ENCODE measurements at regions not wholly inside any gene's neighbourhood (a gene's known extent, or its start where the extent isn't known, plus 50 kb on each side); places are given as distances from the start of the nearest gene placed in this dataset.

- ATAC-seq: no peak
- Mint-ChIP-seq H3K4me1 (peaks cover 0 to 1% (median 0%) of the 10 kb centered on the region in 4 donors), H3K9me3 (no peaks in the 10 kb centered on the region), H3K27me3 (peaks cover 0 to 41% (median 17%) of the 10 kb centered on the region in 5 donors), H3K36me3 (no peaks in the 10 kb centered on the region), H3K27ac (no peak overlapping the region), H3K4me3 (no peak overlapping the region)
- DNase-seq: no peak
- POLR2A ChIA-PET: no interaction called here
Observed at GRCh38 chr5:135092476-135092875, 58.4 kb upstream of the PITX1 start.

DNA sequence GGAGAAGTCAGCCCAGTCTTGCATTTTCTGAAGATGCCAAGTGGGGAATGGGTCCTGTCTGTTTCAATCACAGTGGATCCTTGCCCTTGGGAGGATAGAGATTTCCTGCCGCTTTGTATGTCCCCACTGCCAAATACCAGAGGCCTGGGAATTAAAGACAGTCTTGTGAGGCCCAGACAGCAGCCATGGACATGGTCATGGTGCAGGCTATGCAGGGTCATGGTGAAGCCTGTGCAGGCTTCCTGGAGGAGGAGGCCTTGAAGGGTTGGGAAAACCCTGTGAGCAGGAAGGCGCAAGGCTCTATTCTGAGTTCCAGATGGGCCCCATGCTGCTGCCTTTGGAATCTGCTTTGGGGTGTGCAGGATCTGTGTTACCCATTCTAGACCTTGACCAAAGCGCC, 57.3 kb upstream of the PITX1 start:
- no peak overlapping the region for H3K27ac Mint-ChIP-seq
- DNase-seq (no peak), ATAC-seq (no peak)
- no peaks in the 10 kb centered on the region for H3K9me3 Mint-ChIP-seq
- no peak overlapping the region for H3K4me3 Mint-ChIP-seq
- peaks cover 0 to 1% (median 0%) of the 10 kb centered on the region in 4 donors for H3K4me1 Mint-ChIP-seq
- peaks cover 4 to 42% (median 22%) of the 10 kb centered on the region in 5 donors for H3K27me3 Mint-ChIP-seq
- POLR2A ChIA-PET: no interaction called here
- H3K36me3 Mint-ChIP-seq: no peaks in the 10 kb centered on the region

DNA sequence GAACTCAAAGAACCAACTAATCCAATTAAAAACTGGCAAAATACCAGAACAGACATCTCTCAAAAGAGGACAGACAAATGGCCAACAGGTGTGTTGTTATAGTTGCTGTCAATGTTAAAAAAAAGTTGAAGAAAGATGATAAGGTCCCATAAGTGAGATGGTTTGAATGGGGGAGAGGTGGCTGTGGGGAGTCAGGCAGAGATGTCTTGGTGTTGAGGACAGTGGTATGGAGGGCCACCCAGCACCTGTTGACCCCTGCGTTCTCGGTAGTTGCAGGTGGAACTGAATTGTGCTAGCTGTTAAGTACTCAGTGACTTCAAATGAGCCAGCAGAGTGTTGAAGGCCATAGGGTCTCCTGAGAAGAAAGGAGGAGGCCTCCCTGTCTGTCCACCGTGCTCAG, 55.9 kb upstream of the PITX1 start:
- ATAC-seq: no peak
- Mint-ChIP-seq H3K4me1 (peaks cover 0 to 1% (median 0%) of the 10 kb centered on the region in 4 donors), H3K4me3 (no peak overlapping the region), H3K27ac (no peak overlapping the region), H3K36me3 (no peaks in the 10 kb centered on the region), H3K9me3 (no peaks in the 10 kb centered on the region), H3K27me3 (peaks cover 4 to 36% (median 18%) of the 10 kb centered on the region in 5 donors)
- DNase-seq: no peak
- POLR2A ChIA-PET: no interaction called here

DNA sequence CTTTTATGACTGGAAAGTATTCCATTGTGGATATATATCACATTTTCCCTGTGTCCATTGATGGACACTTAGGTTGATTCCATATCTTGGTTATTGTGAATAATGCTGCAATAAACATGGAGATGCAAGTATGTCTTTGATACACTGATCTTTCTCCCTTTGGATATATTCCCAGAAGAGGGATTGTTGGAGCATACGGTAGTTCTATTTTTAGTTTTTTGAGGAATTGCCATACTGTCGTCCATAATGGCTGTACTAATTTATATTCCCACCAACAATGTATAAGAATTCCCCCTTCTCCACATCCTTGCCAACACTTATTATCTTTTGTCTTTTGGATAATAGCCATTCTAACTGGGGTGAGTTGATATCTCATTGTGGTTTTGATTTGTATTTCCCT, 54.9 kb upstream of the PITX1 start:
- H3K4me1 Mint-ChIP-seq: no peaks in the 10 kb centered on the region
- peaks cover 0 to 4% (median 0%) of the 10 kb centered on the region in 3 donors for H3K36me3 Mint-ChIP-seq
- no peak overlapping the region for H3K4me3 Mint-ChIP-seq
- H3K27me3 Mint-ChIP-seq: peaks cover 9 to 43% (median 24%) of the 10 kb centered on the region in 5 donors
- ATAC-seq (no peak), DNase-seq (no peak)
- POLR2A ChIA-PET: no interaction called here
- peaks cover 0 to 4% (median 0%) of the 10 kb centered on the region in 9 donors for H3K9me3 Mint-ChIP-seq
- H3K27ac Mint-ChIP-seq: no peak overlapping the region

DNA sequence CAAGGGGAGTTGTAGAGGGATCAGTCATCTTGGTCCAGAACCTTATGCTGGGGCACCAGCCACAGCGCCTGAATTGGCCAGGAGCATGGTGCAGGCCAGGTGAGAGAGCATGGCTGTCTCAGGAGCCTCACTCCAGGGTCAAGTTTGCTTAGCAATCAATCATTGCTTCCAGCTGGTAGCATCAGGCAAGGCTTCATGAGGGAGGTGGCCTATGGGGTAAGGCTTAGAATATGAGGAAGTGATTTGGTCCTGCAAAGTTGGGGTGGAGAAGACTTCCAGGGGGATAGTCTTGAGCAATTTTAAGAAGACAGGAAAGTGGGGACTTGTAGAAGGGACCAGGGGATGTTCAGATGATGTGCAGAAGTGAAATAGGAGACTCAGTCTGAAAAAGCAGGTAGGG, 53.9 kb upstream of the PITX1 start:
- Mint-ChIP-seq H3K36me3 (peaks cover 0 to 8% (median 0%) of the 10 kb centered on the region in 3 donors), H3K27ac (no peak overlapping the region), H3K4me1 (no peaks in the 10 kb centered on the region), H3K27me3 (peaks cover 9 to 46% (median 24%) of the 10 kb centered on the region in 5 donors), H3K4me3 (no peak overlapping the region), H3K9me3 (peaks cover 0 to 10% (median 2%) of the 10 kb centered on the region in 9 donors)
- DNase-seq (no peak), ATAC-seq (no peak)
- POLR2A ChIA-PET: no interaction called here

GRCh38 chr5:135085936-135086725, 52.1 kb upstream of the PITX1 start:
- POLR2A ChIA-PET: no interaction called here
- Mint-ChIP-seq H3K27me3 (peaks cover 9 to 46% (median 24%) of the 10 kb centered on the region in 5 donors), H3K9me3 (peaks cover 0 to 27% (median 5%) of the 10 kb centered on the region in 9 donors), H3K27ac (no peak overlapping the region), H3K4me3 (no peak overlapping the region), H3K4me1 (no peaks in the 10 kb centered on the region), H3K36me3 (peaks cover 0 to 13% (median 0%) of the 10 kb centered on the region in 3 donors)
- DNase-seq (no peak), ATAC-seq (no peak)

DNA sequence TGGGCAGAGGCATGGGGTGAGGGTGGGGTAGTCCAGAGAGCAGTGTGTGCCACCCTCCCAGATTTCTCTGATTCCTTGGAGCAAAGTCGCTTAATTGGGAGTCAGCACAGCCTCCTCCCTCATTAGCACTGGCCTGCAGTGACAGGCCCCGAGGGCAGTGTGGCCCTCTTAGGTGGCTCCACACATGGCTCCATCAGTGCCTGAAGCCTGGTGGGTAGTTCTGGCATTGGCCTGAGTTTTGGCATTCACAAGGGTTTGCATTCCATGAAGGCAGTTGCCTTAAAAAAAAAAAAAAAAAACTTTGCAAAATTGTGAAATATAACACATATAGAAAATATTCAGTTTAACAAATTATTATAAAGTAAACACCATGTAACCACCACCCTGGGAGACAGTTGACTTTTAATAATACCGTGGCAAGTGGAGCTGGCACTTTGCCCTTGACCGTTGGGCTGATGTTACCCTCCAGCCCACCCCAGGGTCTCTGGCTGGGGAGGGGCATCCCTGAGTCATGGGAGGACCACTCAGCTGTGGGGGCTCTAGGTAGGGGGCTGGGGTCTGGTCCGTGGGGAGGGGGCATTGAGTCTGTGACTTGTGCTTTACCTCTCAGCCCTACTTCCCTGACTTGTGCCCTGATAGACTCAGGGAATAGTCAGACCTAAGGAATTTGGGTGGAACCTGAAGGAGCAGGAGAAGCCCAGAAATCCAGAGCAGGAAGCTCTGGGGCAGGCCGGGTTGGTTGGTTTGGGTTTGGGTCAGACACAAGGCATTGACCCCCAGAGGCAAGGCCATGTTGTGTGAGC, 51.3 kb upstream of the PITX1 start:
- Mint-ChIP-seq H3K9me3 (peaks cover 0 to 32% (median 5%) of the 10 kb centered on the region in 9 donors), H3K4me3 (no peak overlapping the region), H3K27ac (no peak overlapping the region), H3K36me3 (peaks cover 0 to 13% (median 0%) of the 10 kb centered on the region in 3 donors), H3K27me3 (peaks cover 9 to 46% (median 24%) of the 10 kb centered on the region in 5 donors), H3K4me1 (no peaks in the 10 kb centered on the region)
- POLR2A ChIA-PET: no interaction called here
- DNase-seq: no peak
- ATAC-seq: no peak

All from naive thymus-derived CD8-positive, alpha-beta T cell (primary cell).